ENCODE measurements at regions not wholly inside any gene's neighbourhood (a gene's known extent, or its start where the extent isn't known, plus 50 kb on each side); places are given as distances from the start of the nearest gene placed in this dataset.

- DNase-seq = no peak
- TF ChIP-seq CTCF (IDR thresholded peaks at IDR 0.05; ENCODE audit: low read depth, low read length) = no peak
These were observed 84.6 kb upstream of the FAM3C start for GRCh38 chr7:121480566-121481335.

GRCh38 chr7:121480058-121480457, 84.0 kb upstream of the FAM3C start:
- Histone ChIP-seq H3K4me3 (ENCODE audit: low read depth, low read length) (no peak overlapping the region), H3K4me1 (peaks cover 1% of the 10 kb centered on the region), H3K36me3 (no peaks in the 10 kb centered on the region), H3K9me3 (no peaks in the 10 kb centered on the region), H3K27me3 (no peaks in the 10 kb centered on the region)
- no peak for TF ChIP-seq CTCF (IDR thresholded peaks at IDR 0.05; ENCODE audit: low read depth, low read length)
- no peak for DNase-seq

More at GRCh38 chr7:121480566-121481335, 84.6 kb upstream of the FAM3C start:
- Histone ChIP-seq H3K4me3 (ENCODE audit: low read depth, low read length) (no peak overlapping the region), H3K9me3 (no peaks in the 10 kb centered on the region), H3K36me3 (no peaks in the 10 kb centered on the region), H3K27me3 (no peaks in the 10 kb centered on the region), H3K4me1 (peaks cover 5% of the 10 kb centered on the region)

- H3K4me3 ChIP-seq (ENCODE audit: low read depth, low read length) = no peak overlapping the region
- H3K36me3 ChIP-seq = no peaks in the 10 kb centered on the region
- TF ChIP-seq CTCF (IDR thresholded peaks at IDR 0.05; ENCODE audit: low read depth, low read length) = no peak
- DNase-seq = no peak
- H3K9me3 ChIP-seq = no peaks in the 10 kb centered on the region
- H3K27me3 ChIP-seq = no peaks in the 10 kb centered on the region
- H3K4me1 ChIP-seq = no peaks in the 10 kb centered on the region; the same call in 1 of the 2 replicates
These were observed 83.4 kb upstream of the FAM3C start for GRCh38 chr7:121479466-121479865.

GRCh38 chr7:121475806-121476205, 79.7 kb upstream of the FAM3C start:
- no peak for TF ChIP-seq CTCF (IDR thresholded peaks at IDR 0.05; ENCODE audit: low read depth, low read length)
- Histone ChIP-seq H3K27me3 (no peaks in the 10 kb centered on the region), H3K9me3 (no peaks in the 10 kb centered on the region), H3K4me1 (peaks cover 8% of the 10 kb centered on the region), H3K4me3 (ENCODE audit: low read depth, low read length) (no peak overlapping the region), H3K36me3 (no peaks in the 10 kb centered on the region)
- no peak for DNase-seq

- no peaks in the 10 kb centered on the region for H3K9me3 ChIP-seq
- peaks cover 10% of the 10 kb centered on the region for H3K4me1 ChIP-seq
- H3K27me3 ChIP-seq = no peaks in the 10 kb centered on the region
- H3K36me3 ChIP-seq = no peaks in the 10 kb centered on the region
- TF ChIP-seq CTCF (IDR thresholded peaks at IDR 0.05; ENCODE audit: low read depth, low read length) = no peak
- DNase-seq = no peak
- H3K4me3 ChIP-seq (ENCODE audit: low read depth, low read length) = no peak overlapping the region
These were observed 78.2 kb upstream of the FAM3C start for GRCh38 chr7:121474301-121474673.

GRCh38 chr7:121473645-121474300, 77.7 kb upstream of the FAM3C start:
- Histone ChIP-seq H3K27me3 (no peaks in the 10 kb centered on the region), H3K4me1 (peaks cover 10% of the 10 kb centered on the region), H3K4me3 (ENCODE audit: low read depth, low read length) (no peak overlapping the region), H3K36me3 (no peaks in the 10 kb centered on the region), H3K9me3 (no peaks in the 10 kb centered on the region)
- TF ChIP-seq CTCF (IDR thresholded peaks at IDR 0.05; ENCODE audit: low read depth, low read length) = no peak
- no peak for DNase-seq

Data from BE2C (cell line).